Tibial nerve (tissue), 3 donors: ENCODE measurements at regions not wholly inside any gene's neighbourhood (a gene's known extent, or its start where the extent isn't known, plus 50 kb on each side); places are given as distances from the start of the nearest gene placed in this dataset.

Experiments used
- POLR2A ChIP-seq, 2 donors: fragments of 450-650 bp; IDR thresholded peaks; one replicate each; pipeline ENCODE4 v1.6.1; 2017; ENCODE audit warnings: antibody characterized with exemption in 2 of 2, mild to moderate bottlenecking in 2 of 2, moderate library complexity in 2 of 2
- TF ChIP-seq, protein P1 (sequence below), 5 experiments: fragments of 200-600 bp in 3 of 5; fragments of 450-650 bp in 2 of 5; sonication (generic) in 3 of 5; IDR thresholded peaks; one replicate each; pipeline ENCODE4 v1.5.1; 2016 to 2019; ENCODE audit warnings: antibody characterized with exemption in 5 of 5, mild to moderate bottlenecking in 3 of 5, moderate library complexity in 2 of 5

DNA sequence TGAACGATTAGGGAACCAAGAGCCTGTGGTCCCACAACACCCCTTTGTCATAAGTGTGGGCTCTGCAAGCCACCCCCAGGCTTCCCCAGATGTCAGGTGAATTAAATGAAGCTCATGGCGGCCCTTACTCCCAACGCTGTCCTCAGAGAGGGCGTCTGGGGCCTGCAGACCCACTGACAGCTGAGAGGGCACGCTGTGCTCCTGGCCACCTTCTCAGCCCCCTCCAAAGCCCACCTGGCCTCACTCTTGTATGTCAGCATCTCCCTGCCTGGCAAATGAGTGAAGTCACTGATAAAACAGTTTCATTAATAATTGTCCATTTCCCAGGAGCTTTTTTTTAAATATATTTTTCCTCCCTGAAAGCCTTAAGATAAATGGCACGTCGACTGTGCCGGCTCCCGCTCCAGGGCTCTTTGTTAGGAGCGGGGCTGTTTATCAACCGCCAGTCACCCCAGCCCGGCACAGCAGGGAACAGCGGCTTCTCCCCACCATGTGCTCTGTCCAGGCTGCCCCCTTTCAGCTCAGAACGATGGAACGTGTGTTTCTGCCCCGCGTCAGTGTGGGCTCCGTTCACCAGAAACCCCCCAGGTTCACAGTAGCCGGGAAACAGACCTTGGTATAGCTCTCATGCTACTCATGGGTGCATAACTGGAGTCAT is 94.7 kb upstream of the SFSWAP start:
- TF ChIP-seq, protein P1, sequence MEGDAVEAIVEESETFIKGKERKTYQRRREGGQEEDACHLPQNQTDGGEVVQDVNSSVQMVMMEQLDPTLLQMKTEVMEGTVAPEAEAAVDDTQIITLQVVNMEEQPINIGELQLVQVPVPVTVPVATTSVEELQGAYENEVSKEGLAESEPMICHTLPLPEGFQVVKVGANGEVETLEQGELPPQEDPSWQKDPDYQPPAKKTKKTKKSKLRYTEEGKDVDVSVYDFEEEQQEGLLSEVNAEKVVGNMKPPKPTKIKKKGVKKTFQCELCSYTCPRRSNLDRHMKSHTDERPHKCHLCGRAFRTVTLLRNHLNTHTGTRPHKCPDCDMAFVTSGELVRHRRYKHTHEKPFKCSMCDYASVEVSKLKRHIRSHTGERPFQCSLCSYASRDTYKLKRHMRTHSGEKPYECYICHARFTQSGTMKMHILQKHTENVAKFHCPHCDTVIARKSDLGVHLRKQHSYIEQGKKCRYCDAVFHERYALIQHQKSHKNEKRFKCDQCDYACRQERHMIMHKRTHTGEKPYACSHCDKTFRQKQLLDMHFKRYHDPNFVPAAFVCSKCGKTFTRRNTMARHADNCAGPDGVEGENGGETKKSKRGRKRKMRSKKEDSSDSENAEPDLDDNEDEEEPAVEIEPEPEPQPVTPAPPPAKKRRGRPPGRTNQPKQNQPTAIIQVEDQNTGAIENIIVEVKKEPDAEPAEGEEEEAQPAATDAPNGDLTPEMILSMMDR (IDR thresholded peaks at IDR 0.05): no peak
- no peak for TF ChIP-seq POLR2A (IDR thresholded peaks at IDR 0.05)
